Nephron (organoid): ENCODE measurements at regions not wholly inside any gene's neighbourhood (a gene's known extent, or its start where the extent isn't known, plus 50 kb on each side); places are given as distances from the start of the nearest gene placed in this dataset.

Experiments
- H3K27ac Mint-ChIP-seq, 3 experiments: 2 replicates each; pipeline ENCODE4 v1.8.0; 2020; ENCODE audit warnings: mixed read lengths in 3 of 3, mild to moderate bottlenecking in 2 of 3, moderate library complexity in 1 of 3
- H3K27me3 Mint-ChIP-seq: 2 replicates; pipeline ENCODE4 v1.8.0; 2021; ENCODE audit warnings: low read depth, mild to moderate bottlenecking, moderate library complexity, mixed read lengths
- H3K36me3 Mint-ChIP-seq: 2 replicates; pipeline ENCODE4 v1.8.0; 2020; ENCODE audit warnings: low read depth, mixed read lengths
- H3K4me1 Mint-ChIP-seq: 2 replicates; pipeline ENCODE4 v1.8.0; 2020; ENCODE audit warnings: mixed read lengths
- H3K4me3 Mint-ChIP-seq, 3 experiments: 2 replicates each; pipeline ENCODE4 v1.8.0; 2020; ENCODE audit warnings: mild to moderate bottlenecking in 3 of 3, mixed read lengths in 3 of 3, moderate library complexity in 2 of 3
- H3K9me3 Mint-ChIP-seq: 2 replicates; pipeline ENCODE4 v1.8.0; 2020; ENCODE audit warnings: mixed read lengths
- CTCF ChIP-seq, 3 experiments: fragments of 200-600 bp; sonication (generic); IDR thresholded peaks; one replicate each; pipeline ENCODE4 v1.5.0; 2021; ENCODE audit warnings: antibody characterized with exemption in 3 of 3; ENCODE audit not compliant: unreplicated experiment in 3 of 3

- Mint-ChIP-seq H3K4me1 (peaks cover 31% of the 10 kb centered on the region), H3K9me3 (no peaks in the 10 kb centered on the region), H3K36me3 (no peaks in the 10 kb centered on the region), H3K27ac (peak overlapping the region in 1 of 3 experiments; percentile 55), H3K4me3 (no peak overlapping the region), H3K27me3 (no peaks in the 10 kb centered on the region)
- TF ChIP-seq CTCF (IDR thresholded peaks at IDR 0.05; ENCODE audit: unreplicated experiment in 3 of 3): no peak
These were observed 127.0 kb upstream of the SSTR1 start for GRCh38 chr14:38080696-38081095.

- no peaks in the 10 kb centered on the region for H3K27me3 Mint-ChIP-seq
- no peak overlapping the region for H3K4me3 Mint-ChIP-seq
- H3K36me3 Mint-ChIP-seq: no peaks in the 10 kb centered on the region
- H3K4me1 Mint-ChIP-seq: peaks cover 20% of the 10 kb centered on the region
- no peaks in the 10 kb centered on the region for H3K9me3 Mint-ChIP-seq
- H3K27ac Mint-ChIP-seq: no peak overlapping the region
- no peak for TF ChIP-seq CTCF (IDR thresholded peaks at IDR 0.05; ENCODE audit: unreplicated experiment in 3 of 3)
These were observed 124.7 kb upstream of the SSTR1 start for GRCh38 chr14:38083039-38083438.

- Mint-ChIP-seq H3K4me3 (no peak overlapping the region), H3K4me1 (no peaks in the 10 kb centered on the region), H3K9me3 (peaks cover 18% of the 10 kb centered on the region), H3K36me3 (peaks cover 5% of the 10 kb centered on the region), H3K27ac (no peak overlapping the region), H3K27me3 (no peaks in the 10 kb centered on the region)
- TF ChIP-seq CTCF (IDR thresholded peaks at IDR 0.05; ENCODE audit: unreplicated experiment in 3 of 3): no peak
These were observed 118.6 kb upstream of the SSTR1 start for GRCh38 chr14:38089123-38089522.

GRCh38 chr14:38090506-38090905 is 117.2 kb upstream of the SSTR1 start:
- Mint-ChIP-seq H3K4me1 (no peaks in the 10 kb centered on the region), H3K36me3 (peaks cover 5% of the 10 kb centered on the region), H3K9me3 (peaks cover 23% of the 10 kb centered on the region), H3K27ac (no peak overlapping the region), H3K27me3 (no peaks in the 10 kb centered on the region), H3K4me3 (no peak overlapping the region)
- no peak for TF ChIP-seq CTCF (IDR thresholded peaks at IDR 0.05; ENCODE audit: unreplicated experiment in 3 of 3)

GRCh38 chr14:38098074-38098836 is 109.4 kb upstream of the SSTR1 start:
- Mint-ChIP-seq H3K4me1 (no peaks in the 10 kb centered on the region), H3K4me3 (no peak overlapping the region), H3K9me3 (peaks cover 33% of the 10 kb centered on the region), H3K27ac (no peak overlapping the region), H3K36me3 (peaks cover 5% of the 10 kb centered on the region), H3K27me3 (no peaks in the 10 kb centered on the region)
- TF ChIP-seq CTCF (IDR thresholded peaks at IDR 0.05; ENCODE audit: unreplicated experiment in 3 of 3): no peak

- Mint-ChIP-seq H3K27me3 (no peaks in the 10 kb centered on the region), H3K36me3 (no peaks in the 10 kb centered on the region), H3K4me1 (no peaks in the 10 kb centered on the region), H3K9me3 (peaks cover 25% of the 10 kb centered on the region), H3K27ac (no peak overlapping the region), H3K4me3 (no peak overlapping the region)
- no peak for TF ChIP-seq CTCF (IDR thresholded peaks at IDR 0.05; ENCODE audit: unreplicated experiment in 3 of 3)
These were observed 106.0 kb upstream of the SSTR1 start for GRCh38 chr14:38101679-38102078.
